ENCODE measurements at regions not wholly inside any gene's neighbourhood (a gene's known extent, or its start where the extent isn't known, plus 50 kb on each side); places are given as distances from the start of the nearest gene placed in this dataset.

GRCh38 chr10:111999915-112000302, 183.7 kb downstream of the GPAM start:
- DNase-seq: no peak
- intact Hi-C loops (cut with DNase I): no loop called here

GRCh38 chr10:112000466-112000865, 183.1 kb downstream of the GPAM start:
- intact Hi-C loops (cut with DNase I): no loop called here
- DNase-seq: no peak

- DNase-seq: no peak
These were observed 181.4 kb downstream of the GPAM start for GRCh38 chr10:112002206-112002605.

GRCh38 chr10:112004075-112004474, 179.5 kb downstream of the GPAM start:
- no peak for DNase-seq

More at GRCh38 chr10:112002206-112002605, 181.4 kb downstream of the GPAM start:
- intact Hi-C loops (cut with DNase I): no loop called here

GRCh38 chr10:112005044-112005443, 178.5 kb downstream of the GPAM start:
- intact Hi-C loops (cut with DNase I): no loop called here
- DNase-seq: no peak

More at GRCh38 chr10:112004075-112004474, 179.5 kb downstream of the GPAM start:
- intact Hi-C loops (cut with DNase I): no loop called here

- intact Hi-C loops (cut with DNase I): no loop called here
- DNase-seq: no peak
These were observed 177.2 kb downstream of the GPAM start for GRCh38 chr10:112006407-112006806.

- no peak for DNase-seq
These were observed 176.7 kb downstream of the GPAM start for GRCh38 chr10:112006831-112007230.

GRCh38 chr10:112022196-112022595, 161.4 kb downstream of the GPAM start:
- DNase-seq: no peak
- intact Hi-C loops (cut with DNase I): no loop called here

More at GRCh38 chr10:112006831-112007230, 176.7 kb downstream of the GPAM start:
- intact Hi-C loops (cut with DNase I): no loop called here

GRCh38 chr10:112024079-112024478, 159.5 kb downstream of the GPAM start:
- no peak for DNase-seq
- intact Hi-C loops (cut with DNase I): no loop called here

- intact Hi-C loops (cut with DNase I): no loop called here
These were observed 158.3 kb downstream of the GPAM start for GRCh38 chr10:112025228-112025627.

GRCh38 chr10:112026438-112026837, 157.1 kb downstream of the GPAM start:
- intact Hi-C loops (cut with DNase I): no loop called here
- no peak for DNase-seq

More at GRCh38 chr10:112025228-112025627, 158.3 kb downstream of the GPAM start:
- peak in 1 of 10 donors; percentile 69 for DNase-seq

- no peak for DNase-seq
- intact Hi-C loops (cut with DNase I): no loop called here
These were observed 155.8 kb downstream of the GPAM start for GRCh38 chr10:112027731-112028280.

GRCh38 chr10:112030431-112030830, 153.1 kb downstream of the GPAM start:
- intact Hi-C loops (cut with DNase I): no loop called here
- no peak for DNase-seq

GRCh38 chr10:112039823-112040222, 143.7 kb downstream of the GPAM start:
- intact Hi-C loops (cut with DNase I): no loop called here
- DNase-seq: no peak

- intact Hi-C loops (cut with DNase I): no loop called here
These were observed 142.9 kb downstream of the GPAM start for GRCh38 chr10:112040696-112041095.

GRCh38 chr10:112045938-112046337, 137.6 kb downstream of the GPAM start:
- intact Hi-C loops (cut with DNase I): no loop called here
- DNase-seq: no peak

More at GRCh38 chr10:112040696-112041095, 142.9 kb downstream of the GPAM start:
- no peak for DNase-seq

- intact Hi-C loops (cut with DNase I): no loop called here
- no peak for DNase-seq
These were observed 135.9 kb downstream of the GPAM start for GRCh38 chr10:112047674-112048073.

GRCh38 chr10:112052166-112052565, 131.4 kb downstream of the GPAM start:
- intact Hi-C loops (cut with DNase I): no loop called here
- DNase-seq: no peak

- DNase-seq: no peak
- intact Hi-C loops (cut with DNase I): no loop called here
These were observed 129.7 kb downstream of the GPAM start for GRCh38 chr10:112053895-112054294.

- intact Hi-C loops (cut with DNase I): no loop called here
- DNase-seq: no peak
These were observed 129.0 kb downstream of the GPAM start for GRCh38 chr10:112054516-112054915.

- intact Hi-C loops (cut with DNase I): no loop called here
- no peak for DNase-seq
These were observed 126.5 kb downstream of the GPAM start for GRCh38 chr10:112057072-112057471.

GRCh38 chr10:112059220-112059619, 124.3 kb downstream of the GPAM start:
- intact Hi-C loops (cut with DNase I): no loop called here
- DNase-seq: no peak

- DNase-seq: no peak
- intact Hi-C loops (cut with DNase I): no loop called here
These were observed 111.9 kb downstream of the GPAM start for GRCh38 chr10:112071596-112072133.

Measured in posterior cingulate gyrus (tissue), 11 donors.